SK-N-SH (cell line): ENCODE measurements at regions not wholly inside any gene's neighbourhood (a gene's known extent, or its start where the extent isn't known, plus 50 kb on each side); places are given as distances from the start of the nearest gene placed in this dataset.

Source experiments
- CTCF ChIA-PET: fragments of 300-600, 350-600 bp; formaldehyde crosslinking; extraction: SDS; loops from one replicate; lab custom pipeline; 2021; lab: Yijun Ruan, JAX
- POLR2A ChIA-PET: fragments of 350-600 bp; sonication (Branson Sonifier 250); formaldehyde crosslinking; extraction: SDS; loops from one replicate; lab custom pipeline; 2020; ENCODE audit warnings: antibody characterized with exemption, inconsistent platforms; lab: Yijun Ruan, JAX
- DNase-seq: peaks from one replicate; pipeline ENCODE4 v3.0.0; 2012
- H2AFZ ChIP-seq: fragments of 200-600 bp; sonication (generic); 2 replicates; pipeline ENCODE4 v1.8.1; 2016; ENCODE audit warnings: antibody characterized with exemption, mild to moderate bottlenecking, low read depth
- H3F3A ChIP-seq: fragments of 200-600 bp; sonication (generic); replicated peaks from 2 replicates; pipeline ENCODE3; 2016; ENCODE audit warnings: antibody characterized with exemption, mild to moderate bottlenecking; ENCODE audit not compliant: insufficient read depth
- H3K27ac ChIP-seq, 2 experiments: fragments of 200-500 bp in 1 of 2; fragments of 200-600 bp in 1 of 2; sonication (Bioruptor generic) in 1 of 2; sonication (generic), shearing (Covaris generic) in 1 of 2; 2 replicates each; pipeline versions ENCODE4 v1.5.1 to v1.6.1; 2014 to 2016; ENCODE audit warnings: low read depth in 2 of 2, inconsistent platforms in 1 of 2, low read length in 1 of 2, mild to moderate bottlenecking in 1 of 2, mixed read lengths in 1 of 2
- H3K27me3 ChIP-seq: fragments of 200-600 bp; sonication (generic), shearing (Covaris generic); 2 replicates; pipeline ENCODE4 v1.6.1; 2016; ENCODE audit warnings: mixed run types; ENCODE audit not compliant: insufficient read depth
- H3K36me3 ChIP-seq, 2 experiments: fragments of 200-500 bp in 1 of 2; fragments of 200-600 bp in 1 of 2; sonication (Bioruptor generic) in 1 of 2; sonication (generic) in 1 of 2; replicated peaks in 1 of 2; 2 replicates each; pipeline versions ENCODE3 to v1.5.1; 2014 to 2016; ENCODE audit warnings: low read length in 1 of 2, mild to moderate bottlenecking in 1 of 2; ENCODE audit not compliant: insufficient read depth in 2 of 2, control insufficient read depth in 1 of 2
- H3K4me1 ChIP-seq, 2 experiments: fragments of 200-500 bp in 1 of 2; fragments of 200-600 bp in 1 of 2; sonication (Bioruptor generic) in 1 of 2; sonication (generic), shearing (Covaris generic) in 1 of 2; 2 replicates each; pipeline versions ENCODE4 v1.5.1 to v1.6.1; 2014 to 2016; ENCODE audit warnings: low read depth in 1 of 2, low read length in 1 of 2, mixed run types in 1 of 2; ENCODE audit not compliant: insufficient read depth in 2 of 2, control insufficient read depth in 1 of 2
- H3K4me2 ChIP-seq: fragments of 200-600 bp; sonication (generic), shearing (Covaris generic); 2 replicates; pipeline ENCODE4 v1.6.1; 2017; ENCODE audit warnings: mixed run types
- H3K4me3 ChIP-seq, 2 experiments: fragments of 200-500 bp in 1 of 2; fragments of 200-600 bp in 1 of 2; sonication (Bioruptor generic) in 1 of 2; sonication (generic), shearing (Covaris generic) in 1 of 2; 2 replicates each; pipeline versions ENCODE4 v1.5.1 to v1.8.1; 2014 to 2016; ENCODE audit warnings: low read depth in 2 of 2, inconsistent platforms in 1 of 2, low read length in 1 of 2, mild to moderate bottlenecking in 1 of 2, mixed read lengths in 1 of 2, moderate library complexity in 1 of 2
- H3K79me2 ChIP-seq: fragments of 200-600 bp; sonication (generic); 2 replicates; pipeline ENCODE4 v1.8.1; 2017; ENCODE audit warnings: mild to moderate bottlenecking; ENCODE audit not compliant: insufficient read depth
- H3K9ac ChIP-seq: fragments of 200-600 bp; sonication (generic); 2 replicates; pipeline ENCODE4 v1.6.1; 2017; ENCODE audit warnings: mixed run types
- H3K9me2 ChIP-seq: fragments of 200-600 bp; sonication (generic); 2 replicates; pipeline ENCODE4 v1.6.1; 2017; ENCODE audit warnings: mixed run types
- H3K9me3 ChIP-seq: fragments of 200-600 bp; sonication (generic); 2 replicates; pipeline ENCODE4 v1.6.1; 2017; ENCODE audit warnings: mixed run types, mild to moderate bottlenecking, moderate library complexity
- H4K20me1 ChIP-seq: fragments of 200-600 bp; sonication (generic); 2 replicates; pipeline ENCODE4 v1.6.1; 2017; ENCODE audit warnings: mild to moderate bottlenecking, mixed run types; ENCODE audit not compliant: insufficient read depth
- ELF1 ChIP-seq: IDR thresholded peaks from 2 replicates; pipeline ENCODE4 v1.4.0; 2012
- EP300 ChIP-seq, 2 experiments: IDR thresholded peaks; 2 replicates each; pipeline versions ENCODE4 v1.4.0 to v1.6.1; 2012; ENCODE audit warnings: borderline replicate concordance in 1 of 2, low read depth in 1 of 2, low read length in 1 of 2
- EZH2phosphoT487 ChIP-seq: fragments of 200-600 bp; sonication (generic); IDR thresholded peaks from 2 replicates; pipeline ENCODE4 v1.6.1; 2017; ENCODE audit warnings: low read depth, mixed run types, mild to moderate bottlenecking, antibody characterized with exemption, moderate library complexity, borderline replicate concordance
- FOXJ3 ChIP-seq: sonication (generic); formaldehyde crosslinking; IDR thresholded peaks from 2 replicates; pipeline ENCODE4 v1.5.1; 2020; ENCODE audit warnings: mild to moderate bottlenecking, missing genetic modification reagents
- FOXM1 ChIP-seq: IDR thresholded peaks from 2 replicates; pipeline ENCODE4 v1.4.0; 2012; ENCODE audit warnings: low read depth, mild to moderate bottlenecking
- GATA2 ChIP-seq: sonication (generic); formaldehyde crosslinking; IDR thresholded peaks from 2 replicates; pipeline ENCODE4 v1.5.0; 2020; ENCODE audit warnings: mild to moderate bottlenecking, missing genetic modification reagents
- JUND ChIP-seq: IDR thresholded peaks from 2 replicates; pipeline ENCODE4 v1.4.0; 2012
- MEF2A ChIP-seq: IDR thresholded peaks from 2 replicates; pipeline ENCODE4 v1.4.0; 2012; ENCODE audit warnings: low read depth, borderline replicate concordance
- MXI1 ChIP-seq: IDR thresholded peaks from 2 replicates; pipeline ENCODE4 v1.6.1; 2012; ENCODE audit warnings: mild to moderate bottlenecking, low read depth, low read length, improper control_type of control experiment
- NFIC ChIP-seq: IDR thresholded peaks from 2 replicates; pipeline ENCODE4 v1.4.0; 2012; ENCODE audit warnings: borderline replicate concordance
- RFX5 ChIP-seq: IDR thresholded peaks from 2 replicates; pipeline ENCODE4 v1.6.1; 2012; ENCODE audit warnings: mild to moderate bottlenecking, improper control_type of control experiment, low read length
- RXRA ChIP-seq: IDR thresholded peaks from 2 replicates; pipeline ENCODE4 v1.4.0; 2012; ENCODE audit warnings: low read depth, mild to moderate bottlenecking, borderline replicate concordance
- SIN3A ChIP-seq: IDR thresholded peaks from 2 replicates; pipeline ENCODE4 v1.6.1; 2012; ENCODE audit warnings: low read depth, mild to moderate bottlenecking, low read length, moderate library complexity, borderline replicate concordance
- TEAD4 ChIP-seq: IDR thresholded peaks from 2 replicates; pipeline ENCODE4 v1.4.0; 2012; ENCODE audit warnings: mild to moderate bottlenecking, borderline replicate concordance; ENCODE audit not compliant: insufficient read depth
- WGBS: methylation state at CpG from one replicate; pipeline ENCODE4 v1.1.6; 2017; ENCODE audit warnings: low lambda C conversion rate; 5-methylcytosine and 5-hydroxymethylcytosine counted together
- TF ChIP-seq, protein P1 (sequence below): IDR thresholded peaks from 2 replicates; pipeline ENCODE4; 2012
- TF ChIP-seq, protein P2 (sequence below): IDR thresholded peaks from 2 replicates; pipeline ENCODE4 v1.6.1; 2012; ENCODE audit warnings: mild to moderate bottlenecking, low read depth, low read length, moderate library complexity
- TF ChIP-seq, protein P3 (sequence below): IDR thresholded peaks from 2 replicates; pipeline ENCODE4 v1.4.0; 2012; ENCODE audit warnings: low read depth, borderline replicate concordance

DNA sequence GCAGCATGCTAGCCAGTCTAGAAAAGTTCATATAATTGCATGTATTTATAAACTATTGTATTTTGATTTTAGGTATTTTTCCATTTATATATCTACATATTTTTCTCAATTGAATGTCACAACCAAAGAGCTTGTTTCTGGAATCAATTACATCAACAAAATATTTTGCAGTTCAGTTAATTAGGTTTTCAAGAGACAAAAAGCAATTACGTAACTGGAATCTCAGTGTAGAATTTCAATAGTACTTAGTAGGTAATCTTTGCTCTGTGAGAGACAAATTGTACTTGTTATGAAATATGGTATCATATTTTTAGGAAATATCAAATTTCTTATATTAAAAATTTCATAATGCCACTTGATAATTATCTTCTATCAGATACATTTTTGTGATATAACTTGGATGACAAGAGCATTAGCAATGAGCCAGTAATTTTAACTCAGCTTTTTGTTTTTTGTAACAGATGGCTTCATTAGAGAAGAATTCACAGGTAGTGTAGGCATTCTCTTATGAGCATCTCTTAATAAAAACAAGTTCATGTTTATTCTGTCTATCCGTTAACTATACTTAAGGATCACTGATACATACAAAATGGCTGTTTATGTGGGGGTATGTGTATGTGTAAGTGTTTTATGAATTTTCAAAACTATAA is 774.7 kb downstream of the C12orf50 start:
- no peak overlapping the region for H3K27ac ChIP-seq
- H4K20me1 ChIP-seq = no peaks in the 10 kb centered on the region
- H3K4me1 ChIP-seq = peaks cover 0 to under 1% of the 10 kb centered on the region in 2 experiments; a peak in 1 of 4 replicates
- no peaks in the 10 kb centered on the region for H3K27me3 ChIP-seq
- H3K36me3 ChIP-seq = no peaks in the 10 kb centered on the region
- H3K9me2 ChIP-seq = no peaks in the 10 kb centered on the region
- POLR2A ChIA-PET = no interaction called here
- 92% methylated on average over 2 of the region's 2 CpGs for WGBS
- H3K9me3 ChIP-seq = no peaks in the 10 kb centered on the region
- no peak for TF ChIP-seq RFX5
- TF ChIP-seq, all 33 proteins: peak for 0
- peaks cover 8% of the 10 kb centered on the region for H3F3A ChIP-seq
- no peak overlapping the region for H3K4me3 ChIP-seq
- no peaks in the 10 kb centered on the region for H3K79me2 ChIP-seq
- DNase-seq = no peak
- CTCF ChIA-PET = interaction anchor here (1.3 kb wide), 1 partner anchor 20 kb away, joined by 4 read pairs; no protein-coding TSS in a partner anchor
- no peak overlapping the region for H2AFZ ChIP-seq
- H3K9ac ChIP-seq = no peak overlapping the region
- H3K4me2 ChIP-seq = no peak overlapping the region

DNA sequence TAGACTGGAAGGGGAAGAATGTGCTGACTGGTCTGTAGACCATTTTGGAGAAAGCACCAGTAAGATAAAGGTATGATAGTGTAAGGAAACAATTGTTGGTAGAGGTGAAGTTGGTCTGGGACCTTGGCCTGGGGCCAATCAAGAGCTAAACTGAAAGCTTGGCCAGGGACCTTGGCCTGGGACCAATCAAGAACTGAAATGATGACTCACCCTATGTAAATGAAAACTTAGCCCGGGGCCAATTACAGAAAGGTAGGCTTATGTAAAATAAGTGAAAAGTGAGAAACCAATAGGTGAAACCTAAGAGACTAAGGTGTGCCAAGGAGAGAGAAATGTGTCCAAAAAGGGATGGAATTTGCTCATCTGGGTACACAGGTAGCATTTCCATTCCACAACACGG is 776.0 kb downstream of the C12orf50 start:
- no peaks in the 10 kb centered on the region for H3K9me2 ChIP-seq
- CTCF ChIA-PET = interaction anchor here (1.3 kb wide), 1 partner anchor 21 kb away, joined by 4 read pairs; no protein-coding TSS in a partner anchor
- POLR2A ChIA-PET = no interaction called here
- WGBS = 61% methylated on average over 2 of the region's 2 CpGs
- TF ChIP-seq FOXM1 = no peak
- no peak for TF ChIP-seq FOXJ3
- TF ChIP-seq NFIC = no peak
- TF ChIP-seq ELF1 = no peak
- TF ChIP-seq, protein P1, sequence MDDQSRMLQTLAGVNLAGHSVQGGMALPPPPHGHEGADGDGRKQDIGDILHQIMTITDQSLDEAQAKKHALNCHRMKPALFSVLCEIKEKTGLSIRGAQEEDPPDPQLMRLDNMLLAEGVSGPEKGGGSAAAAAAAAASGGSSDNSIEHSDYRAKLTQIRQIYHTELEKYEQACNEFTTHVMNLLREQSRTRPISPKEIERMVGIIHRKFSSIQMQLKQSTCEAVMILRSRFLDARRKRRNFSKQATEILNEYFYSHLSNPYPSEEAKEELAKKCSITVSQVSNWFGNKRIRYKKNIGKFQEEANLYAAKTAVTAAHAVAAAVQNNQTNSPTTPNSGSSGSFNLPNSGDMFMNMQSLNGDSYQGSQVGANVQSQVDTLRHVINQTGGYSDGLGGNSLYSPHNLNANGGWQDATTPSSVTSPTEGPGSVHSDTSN = no peak
- TF ChIP-seq, protein P2, sequence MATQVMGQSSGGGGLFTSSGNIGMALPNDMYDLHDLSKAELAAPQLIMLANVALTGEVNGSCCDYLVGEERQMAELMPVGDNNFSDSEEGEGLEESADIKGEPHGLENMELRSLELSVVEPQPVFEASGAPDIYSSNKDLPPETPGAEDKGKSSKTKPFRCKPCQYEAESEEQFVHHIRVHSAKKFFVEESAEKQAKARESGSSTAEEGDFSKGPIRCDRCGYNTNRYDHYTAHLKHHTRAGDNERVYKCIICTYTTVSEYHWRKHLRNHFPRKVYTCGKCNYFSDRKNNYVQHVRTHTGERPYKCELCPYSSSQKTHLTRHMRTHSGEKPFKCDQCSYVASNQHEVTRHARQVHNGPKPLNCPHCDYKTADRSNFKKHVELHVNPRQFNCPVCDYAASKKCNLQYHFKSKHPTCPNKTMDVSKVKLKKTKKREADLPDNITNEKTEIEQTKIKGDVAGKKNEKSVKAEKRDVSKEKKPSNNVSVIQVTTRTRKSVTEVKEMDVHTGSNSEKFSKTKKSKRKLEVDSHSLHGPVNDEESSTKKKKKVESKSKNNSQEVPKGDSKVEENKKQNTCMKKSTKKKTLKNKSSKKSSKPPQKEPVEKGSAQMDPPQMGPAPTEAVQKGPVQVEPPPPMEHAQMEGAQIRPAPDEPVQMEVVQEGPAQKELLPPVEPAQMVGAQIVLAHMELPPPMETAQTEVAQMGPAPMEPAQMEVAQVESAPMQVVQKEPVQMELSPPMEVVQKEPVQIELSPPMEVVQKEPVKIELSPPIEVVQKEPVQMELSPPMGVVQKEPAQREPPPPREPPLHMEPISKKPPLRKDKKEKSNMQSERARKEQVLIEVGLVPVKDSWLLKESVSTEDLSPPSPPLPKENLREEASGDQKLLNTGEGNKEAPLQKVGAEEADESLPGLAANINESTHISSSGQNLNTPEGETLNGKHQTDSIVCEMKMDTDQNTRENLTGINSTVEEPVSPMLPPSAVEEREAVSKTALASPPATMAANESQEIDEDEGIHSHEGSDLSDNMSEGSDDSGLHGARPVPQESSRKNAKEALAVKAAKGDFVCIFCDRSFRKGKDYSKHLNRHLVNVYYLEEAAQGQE = no peak
- TF ChIP-seq GATA2 (CRISPR knock-in tag) = no peak
- TF ChIP-seq MXI1 = no peak
- TF ChIP-seq MEF2A = no peak
- TF ChIP-seq EP300 (IDR thresholded peaks at IDR 0.05; ENCODE audit: borderline replicate concordance in 1 of 2, low read depth in 1 of 2, low read length in 1 of 2) = no peak
- TF ChIP-seq, protein P3, sequence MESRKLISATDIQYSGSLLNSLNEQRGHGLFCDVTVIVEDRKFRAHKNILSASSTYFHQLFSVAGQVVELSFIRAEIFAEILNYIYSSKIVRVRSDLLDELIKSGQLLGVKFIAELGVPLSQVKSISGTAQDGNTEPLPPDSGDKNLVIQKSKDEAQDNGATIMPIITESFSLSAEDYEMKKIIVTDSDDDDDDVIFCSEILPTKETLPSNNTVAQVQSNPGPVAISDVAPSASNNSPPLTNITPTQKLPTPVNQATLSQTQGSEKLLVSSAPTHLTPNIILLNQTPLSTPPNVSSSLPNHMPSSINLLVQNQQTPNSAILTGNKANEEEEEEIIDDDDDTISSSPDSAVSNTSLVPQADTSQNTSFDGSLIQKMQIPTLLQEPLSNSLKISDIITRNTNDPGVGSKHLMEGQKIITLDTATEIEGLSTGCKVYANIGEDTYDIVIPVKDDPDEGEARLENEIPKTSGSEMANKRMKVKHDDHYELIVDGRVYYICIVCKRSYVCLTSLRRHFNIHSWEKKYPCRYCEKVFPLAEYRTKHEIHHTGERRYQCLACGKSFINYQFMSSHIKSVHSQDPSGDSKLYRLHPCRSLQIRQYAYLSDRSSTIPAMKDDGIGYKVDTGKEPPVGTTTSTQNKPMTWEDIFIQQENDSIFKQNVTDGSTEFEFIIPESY = no peak
- no peak for TF ChIP-seq RXRA
- TF ChIP-seq EZH2phosphoT487 = no peak
- no peak for TF ChIP-seq SIN3A
- TF ChIP-seq TEAD4 = no peak
- no peak for TF ChIP-seq JUND
- TF ChIP-seq, all 33 proteins: peak for 0
- Histone ChIP-seq H3K4me1 (no peaks in the 10 kb centered on the region), H4K20me1 (no peaks in the 10 kb centered on the region), H3K9ac (no peak overlapping the region), H3K36me3 (no peaks in the 10 kb centered on the region), H3K9me3 (no peaks in the 10 kb centered on the region), H3K4me2 (no peak overlapping the region), H3K27ac (no peak overlapping the region), H2AFZ (no peak overlapping the region), H3K27me3 (no peaks in the 10 kb centered on the region), H3F3A (peaks cover 8% of the 10 kb centered on the region), H3K4me3 (no peak overlapping the region), H3K79me2 (no peaks in the 10 kb centered on the region)
- no peak for DNase-seq
